Prostate gland (tissue), 2 donors: ENCODE measurements at regions not wholly inside any gene's neighbourhood (a gene's known extent, or its start where the extent isn't known, plus 50 kb on each side); places are given as distances from the start of the nearest gene placed in this dataset.

Experiments
- CTCF ChIP-seq, 4 experiments: fragments of 200-600 bp in 2 of 4; fragments of 450-650 bp in 2 of 4; sonication (generic) in 2 of 4; IDR thresholded peaks; 1 replicate in 3 of 4; 2 replicates in 1 of 4; pipeline ENCODE4 v1.5.1; 2016 to 2019; ENCODE audit warnings: antibody characterized with exemption in 4 of 4, mild to moderate bottlenecking in 2 of 4, moderate library complexity in 2 of 4
- POLR2A ChIP-seq: fragments of 450-650 bp; IDR thresholded peaks from one replicate; pipeline ENCODE4 v1.6.1; 2016; ENCODE audit warnings: antibody characterized with exemption, mild to moderate bottlenecking
- POLR2AphosphoS5 ChIP-seq: sonication (generic); formaldehyde crosslinking; IDR thresholded peaks from one replicate; pipeline ENCODE4 v1.6.1; 2017; ENCODE audit warnings: antibody characterized with exemption

- no peak for TF ChIP-seq CTCF (IDR thresholded peaks at IDR 0.05)
- TF ChIP-seq POLR2AphosphoS5 = no peak
- TF ChIP-seq POLR2A = no peak
Observed at GRCh38 chr15:39468331-39468730, 112.5 kb upstream of the THBS1 start.
